HCT116 (cell line): ENCODE measurements at regions not wholly inside any gene's neighbourhood (a gene's known extent, or its start where the extent isn't known, plus 50 kb on each side); places are given as distances from the start of the nearest gene placed in this dataset.

Experiments
- ATAC-seq: fragments of 200-7000 bp; cut with Tn5 transposase; 2 replicates; pipeline ENCODE4 v1.9.1; 2020; ENCODE audit warnings: mild to moderate bottlenecking, moderate library complexity
- BruUV-seq: library from RNA; stranded (reverse); fragments of 400-500 nt; replicated peaks from 2 replicates; lab custom pipeline; 2021; lab: Mats Ljungman, UMichigan
- CTCF ChIA-PET: fragments of 300-600 bp; sonication (Branson Sonifier 250); formaldehyde crosslinking; loops from one replicate; lab custom pipeline; 2021; ENCODE audit warnings: antibody characterized with exemption; lab: Charles Lee
- POLR2A ChIA-PET: fragments of 300-600, 350-600 bp; sonication (Branson Sonifier 250); formaldehyde crosslinking; loops from one replicate; lab custom pipeline; 2021; ENCODE audit warnings: antibody characterized with exemption; lab: Charles Lee
- RAD21 ChIA-PET, 2 experiments: fragments of 300-600 bp; sonication (Branson Sonifier 250); formaldehyde crosslinking; loops; one replicate each; lab custom pipeline; 2023; ENCODE audit warnings: low total read pairs in 2 of 2; ENCODE audit not compliant: uncharacterized antibody in 2 of 2, unreplicated experiment in 2 of 2, low non-redundant PET in 1 of 2; lab: Charles Lee
- DNase-seq: peaks from one replicate; pipeline ENCODE4 v3.0.0-alpha.2; 2010; ENCODE audit warnings: low read depth, low spot score
- H2AFZ ChIP-seq: fragments of 200-600 bp; shearing (Covaris generic), sonication (generic); 2 replicates; pipeline ENCODE4 v1.6.1; 2017; ENCODE audit warnings: low read depth, mixed run types, mixed read lengths, antibody characterized with exemption, low read length; ENCODE audit not compliant: poor library complexity, severe bottlenecking
- H3K27ac ChIP-seq: 2 replicates; pipeline ENCODE4 v1.5.1; 2012; ENCODE audit warnings: low read depth, low read length
- H3K27me3 ChIP-seq: fragments of 200-600 bp; sonication (generic); 2 replicates; pipeline ENCODE4 v1.6.1; 2016; ENCODE audit warnings: mixed run types, low read length, mixed read lengths; ENCODE audit not compliant: insufficient read depth
- H3K36me3 ChIP-seq, 2 experiments: fragments of 200-500 bp in 1 of 2; fragments of 200-600 bp in 1 of 2; sonication (Bioruptor generic) in 1 of 2; sonication (generic) in 1 of 2; 2 replicates each; pipeline versions ENCODE4 v1.5.1 to v1.6.1; 2014 to 2016; ENCODE audit warnings: low read length in 2 of 2, inconsistent platforms in 1 of 2, mixed read lengths in 1 of 2, mixed run types in 1 of 2; ENCODE audit not compliant: insufficient read depth in 2 of 2, control insufficient read depth in 1 of 2
- H3K4me1 ChIP-seq, 2 experiments: fragments of 200-600 bp in 1 of 2; sonication (generic) in 1 of 2; 2 replicates each; pipeline versions ENCODE4 v1.5.1 to v1.6.1; 2012 to 2017; ENCODE audit warnings: low read length in 2 of 2, inconsistent platforms in 1 of 2, mild to moderate bottlenecking in 1 of 2, mixed read lengths in 1 of 2, mixed run types in 1 of 2, moderate library complexity in 1 of 2; ENCODE audit not compliant: insufficient read depth in 2 of 2, control insufficient read depth in 1 of 2
- H3K4me2 ChIP-seq: fragments of 200-600 bp; sonication (generic); 2 replicates; pipeline ENCODE4 v1.6.1; 2017; ENCODE audit warnings: mixed run types, low read length, mixed read lengths
- H3K4me3 ChIP-seq, 2 experiments: fragments of 200-600 bp in 1 of 2; sonication (generic) in 1 of 2; replicated peaks in 1 of 2; 2 replicates each; pipeline ENCODE4 v1.5.1; 2011 to 2016; ENCODE audit warnings: low read length in 2 of 2, control low read depth in 1 of 2, low read depth in 1 of 2, mild to moderate bottlenecking in 1 of 2, mixed read lengths in 1 of 2, mixed run types in 1 of 2
- H3K79me2 ChIP-seq: fragments of 200-600 bp; sonication (generic); 2 replicates; pipeline ENCODE4 v1.6.1; 2017; ENCODE audit warnings: mild to moderate bottlenecking, mixed run types, low read length, moderate library complexity, mixed read lengths; ENCODE audit not compliant: insufficient read depth
- H3K9ac ChIP-seq: fragments of 200-600 bp; sonication (generic); 2 replicates; pipeline ENCODE4 v1.6.1; 2016; ENCODE audit warnings: low read length, mixed read lengths
- H3K9me2 ChIP-seq: fragments of 200-600 bp; sonication (generic), shearing (Covaris generic); 2 replicates; pipeline ENCODE4 v1.6.1; 2017; ENCODE audit warnings: mixed run types, mild to moderate bottlenecking, moderate library complexity; ENCODE audit not compliant: insufficient read depth
- H3K9me3 ChIP-seq, 2 experiments: fragments of 200-500 bp in 1 of 2; fragments of 200-600 bp in 1 of 2; sonication (Bioruptor generic) in 1 of 2; sonication (generic) in 1 of 2; 2 replicates each; pipeline ENCODE4 v1.6.1; 2014 to 2017; ENCODE audit warnings: low read length in 2 of 2, mixed read lengths in 2 of 2, inconsistent platforms in 1 of 2, low read depth in 1 of 2, mild to moderate bottlenecking in 1 of 2, mixed run types in 1 of 2, moderate library complexity in 1 of 2; ENCODE audit not compliant: control insufficient read depth in 1 of 2, insufficient read depth in 1 of 2
- H4K20me1 ChIP-seq: fragments of 200-600 bp; sonication (generic), shearing (Covaris generic); 2 replicates; pipeline ENCODE4 v1.6.1; 2017; ENCODE audit warnings: mixed run types, mild to moderate bottlenecking, moderate library complexity; ENCODE audit not compliant: insufficient read depth
- CBX3 ChIP-seq: IDR thresholded peaks from 2 replicates; pipeline ENCODE4 v1.6.1; 2012; ENCODE audit warnings: low read depth
- CEBPB ChIP-seq: IDR thresholded peaks from 2 replicates; pipeline ENCODE4 v1.6.1; 2012; ENCODE audit warnings: low read depth
- CTCF ChIP-seq, 3 experiments: fragments of 200-600 bp in 1 of 3; sonication (generic) in 1 of 3; IDR thresholded peaks in 2 of 3; conservative IDR thresholded peaks in 1 of 3; 2 replicates each; pipeline ENCODE4 v1.5.1; 2012 to 2017; ENCODE audit warnings: low read depth in 2 of 3, low read length in 2 of 3, antibody characterized with exemption in 1 of 3, borderline replicate concordance in 1 of 3, control low read depth in 1 of 3, mild to moderate bottlenecking in 1 of 3, mixed read lengths in 1 of 3, mixed run types in 1 of 3, moderate library complexity in 1 of 3; ENCODE audit not compliant: insufficient read depth in 1 of 3
- ELF1 ChIP-seq: IDR thresholded peaks from 2 replicates; pipeline ENCODE4 v1.6.1; 2012; ENCODE audit warnings: low read depth, borderline replicate concordance
- EZH2phosphoT487 ChIP-seq: fragments of 200-600 bp; IDR thresholded peaks from 2 replicates; pipeline ENCODE4 v1.6.1; 2018; ENCODE audit warnings: antibody characterized with exemption, borderline replicate concordance
- FOSL1 ChIP-seq: IDR thresholded peaks from 2 replicates; pipeline ENCODE4 v1.6.1; 2012; ENCODE audit warnings: low read depth
- JUND ChIP-seq: IDR thresholded peaks from 2 replicates; pipeline ENCODE4 v1.6.1; 2012
- MAX ChIP-seq: IDR thresholded peaks from 2 replicates; pipeline ENCODE4 v1.6.1; 2012
- POLR2AphosphoS5 ChIP-seq: IDR thresholded peaks from 2 replicates; pipeline ENCODE4 v1.6.1; 2011; ENCODE audit warnings: mild to moderate bottlenecking, low read depth, low read length, moderate library complexity
- RAD21 ChIP-seq: IDR thresholded peaks from 2 replicates; pipeline ENCODE4 v1.6.1; 2012; ENCODE audit warnings: low read depth, mild to moderate bottlenecking
- SP1 ChIP-seq: IDR thresholded peaks from 2 replicates; pipeline ENCODE4 v1.6.1; 2012; ENCODE audit warnings: low read depth
- SRF ChIP-seq: IDR thresholded peaks from 2 replicates; pipeline ENCODE4 v1.6.1; 2012; ENCODE audit warnings: low read depth
- TCF7L2 ChIP-seq: IDR thresholded peaks from 2 replicates; pipeline ENCODE4 v1.7.0; 2011; ENCODE audit warnings: borderline replicate concordance, inconsistent platforms; ENCODE audit not compliant: insufficient read depth, insufficient read length; ENCODE audit errors: extremely low read depth
- YY1 ChIP-seq: IDR thresholded peaks from 2 replicates; pipeline ENCODE4 v1.6.1; 2011; ENCODE audit warnings: low read length, low read depth, moderate library complexity, mild to moderate bottlenecking; ENCODE audit not compliant: insufficient replicate concordance; ENCODE audit errors: extremely low read depth
- ZBTB33 ChIP-seq: IDR thresholded peaks from 2 replicates; pipeline ENCODE4 v1.6.1; 2011; ENCODE audit warnings: mild to moderate bottlenecking, low read length, moderate library complexity; ENCODE audit not compliant: insufficient replicate concordance; ENCODE audit errors: extremely low read depth
- intact Hi-C: fragments of 100-400 bp; cut with micrococcal nuclease; formaldehyde crosslinking; loops from 2 replicates; pipeline ENCODE4 v1.10.0; 2022

DNA sequence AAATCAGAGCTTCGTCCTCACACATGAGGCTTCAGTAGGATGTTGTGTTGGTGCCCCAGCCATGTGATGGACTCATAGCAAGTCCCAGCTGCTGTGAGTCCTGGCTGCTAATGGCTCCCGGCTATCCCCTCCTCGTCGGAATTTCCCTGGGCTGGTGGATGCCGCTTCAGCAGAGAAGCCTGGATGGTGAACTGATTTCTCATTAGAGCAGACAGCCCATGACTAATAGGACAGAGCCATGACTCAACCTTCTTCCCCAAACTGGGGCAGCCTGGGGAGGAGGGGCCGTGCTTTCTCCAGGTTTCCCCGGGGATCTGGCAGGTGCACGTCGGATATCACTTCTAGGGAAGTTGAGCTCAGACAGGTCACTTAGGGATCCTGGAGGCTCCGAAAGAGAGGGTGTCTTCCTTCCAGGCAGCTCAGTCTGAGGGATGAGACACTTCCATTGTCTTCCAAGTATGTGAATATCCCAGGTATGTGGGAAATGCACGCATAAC, 112.7 kb downstream of the ASMT start:
- POLR2A ChIA-PET, result no interaction called here
- Histone ChIP-seq H3K36me3 (no peaks in the 10 kb centered on the region), H2AFZ (peak overlapping the region; percentile 61), H3K9me3 (no peaks in the 10 kb centered on the region), H3K9ac (peak overlapping the region; percentile 32), H4K20me1 (no peaks in the 10 kb centered on the region), H3K79me2 (no peaks in the 10 kb centered on the region), H3K4me3 (peak overlapping the region; percentile 6 to 39; a peak in 2 of 4 replicates), H3K27me3 (no peaks in the 10 kb centered on the region)
- ATAC-seq, result peak; percentile 89
- BruUV-seq, result no TSS peak
- intact Hi-C loops, result no loop called here
- DNase-seq, result peak; percentile 46
- RAD21 ChIA-PET, result no interaction called here
- TF ChIP-seq SP1 (0 out of 2 replicates have a peak, but pooled peaks have one; percentile 45), EZH2phosphoT487 (no peak), SRF (0 out of 2 replicates have a peak, but pooled peaks have one; percentile 48), JUND (peak; percentile 78), MAX (peak; percentile 30; the same call in 1 of the 2 replicates), RAD21 (no peak), FOSL1 (peak; percentile 74), CBX3 (peak; percentile 44; the same call in 1 of the 2 replicates)
- TF ChIP-seq, all 23 proteins: peak for 6
- CTCF ChIA-PET, result no interaction called here
- Histone ChIP-seq H3K27ac (peak overlapping the region; percentile 35; the same call in 1 of the 2 replicates), H3K9me2 (no peaks in the 10 kb centered on the region), H3K4me2 (peak overlapping the region; percentile 76), H3K4me1 (peaks cover 6 to 12% of the 10 kb centered on the region in 2 experiments; a peak in 3 of 4 replicates)

- ChIA-PET POLR2A (no interaction called here), RAD21 (no interaction called here), CTCF (no interaction called here)
- Histone ChIP-seq H4K20me1 (no peaks in the 10 kb centered on the region), H3K9ac (no peak overlapping the region), H3K4me3 (no peak overlapping the region), H3K9me2 (no peaks in the 10 kb centered on the region), H3K36me3 (no peaks in the 10 kb centered on the region), H3K9me3 (no peaks in the 10 kb centered on the region), H3K4me1 (no peaks in the 10 kb centered on the region), H3K27me3 (no peaks in the 10 kb centered on the region), H3K79me2 (no peaks in the 10 kb centered on the region), H3K4me2 (no peak overlapping the region), H3K27ac (no peak overlapping the region), H2AFZ (no peak overlapping the region)
- DNase-seq (no peak), ATAC-seq (no peak)
- intact Hi-C loops, result no loop called here
- no TSS peak for BruUV-seq
- TF ChIP-seq FOSL1 (no peak), POLR2AphosphoS5 (no peak), CTCF (IDR thresholded peaks at IDR 0.05 in 2 of 3, conservative IDR thresholded peaks at IDR 0.05 in 1 of 3; ENCODE audit: borderline replicate concordance in 1 of 3, insufficient read depth in 1 of 3, low read depth in 2 of 3, low read length in 2 of 3) (no peak), RAD21 (no peak), EZH2phosphoT487 (no peak), TCF7L2 (no peak), ZBTB33 (no peak), JUND (no peak), CEBPB (no peak), YY1 (no peak), ELF1 (no peak), SRF (no peak)
Observed at GRCh38 chrX:1734806-1735205, 119.9 kb downstream of the ASMT start.
